ENCODE measurements at regions not wholly inside any gene's neighbourhood (a gene's known extent, or its start where the extent isn't known, plus 50 kb on each side); places are given as distances from the start of the nearest gene placed in this dataset.

DNA sequence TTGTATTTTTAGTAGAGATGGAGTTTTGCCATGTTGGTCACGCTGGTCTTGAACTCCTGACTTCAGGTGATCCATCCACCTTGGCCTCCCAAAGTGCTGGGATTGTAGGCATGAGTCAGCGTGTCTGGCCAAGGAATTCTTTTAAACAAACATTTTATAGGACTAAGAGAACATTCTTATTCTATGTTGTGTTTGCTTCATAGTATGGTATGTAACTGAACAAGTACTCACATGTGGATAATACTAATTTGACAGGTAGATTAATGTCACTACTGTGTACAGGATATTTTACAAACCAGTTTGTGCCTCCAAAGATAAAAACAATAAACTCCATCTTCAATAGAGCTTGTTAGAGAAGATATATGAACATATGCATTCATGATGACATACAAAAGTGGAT, 1353.4 kb downstream of the PCDH7 start:
- no peak for TF ChIP-seq CTCF (IDR thresholded peaks at IDR 0.05; ENCODE audit: borderline replicate concordance, insufficient read depth, low read depth, low read length)

GRCh38 chr4:32087211-32087610, 1367.0 kb downstream of the PCDH7 start:
- H3K4me3 ChIP-seq (ENCODE audit: low read depth, low read length) = no peak overlapping the region
- TF ChIP-seq CTCF (IDR thresholded peaks at IDR 0.05; ENCODE audit: borderline replicate concordance, insufficient read depth, low read depth, low read length) = no peak

More for the DNA sequence above, 1353.4 kb downstream of the PCDH7 start:
- H3K4me3 ChIP-seq (ENCODE audit: low read depth, low read length) = no peak overlapping the region

DNA sequence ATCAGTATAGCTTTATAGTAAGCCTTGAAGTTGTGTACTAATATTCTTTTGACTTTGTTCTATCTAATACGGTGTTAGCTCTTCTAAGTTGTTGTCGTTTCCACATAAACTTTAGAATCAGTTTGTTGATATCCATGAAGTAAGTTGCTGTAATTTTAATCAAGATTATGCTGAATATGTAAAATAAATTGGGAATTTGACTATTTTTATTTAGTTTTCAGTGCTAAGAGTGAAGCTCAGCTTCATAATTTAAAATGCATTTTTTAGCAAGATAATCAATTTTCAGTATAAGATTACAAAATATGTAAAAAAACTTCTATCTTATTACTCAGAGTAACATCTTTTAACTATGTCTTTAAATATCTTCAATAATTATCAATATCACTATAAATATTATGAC, 1374.8 kb downstream of the PCDH7 start:
- H3K4me3 ChIP-seq (ENCODE audit: low read depth, low read length) = no peak overlapping the region
- no peak for TF ChIP-seq CTCF (IDR thresholded peaks at IDR 0.05; ENCODE audit: borderline replicate concordance, insufficient read depth, low read depth, low read length)

- no peak for TF ChIP-seq CTCF (IDR thresholded peaks at IDR 0.05; ENCODE audit: borderline replicate concordance, insufficient read depth, low read depth, low read length)
Measured at GRCh38 chr4:32102896-32103295, 1382.7 kb downstream of the PCDH7 start.

DNA sequence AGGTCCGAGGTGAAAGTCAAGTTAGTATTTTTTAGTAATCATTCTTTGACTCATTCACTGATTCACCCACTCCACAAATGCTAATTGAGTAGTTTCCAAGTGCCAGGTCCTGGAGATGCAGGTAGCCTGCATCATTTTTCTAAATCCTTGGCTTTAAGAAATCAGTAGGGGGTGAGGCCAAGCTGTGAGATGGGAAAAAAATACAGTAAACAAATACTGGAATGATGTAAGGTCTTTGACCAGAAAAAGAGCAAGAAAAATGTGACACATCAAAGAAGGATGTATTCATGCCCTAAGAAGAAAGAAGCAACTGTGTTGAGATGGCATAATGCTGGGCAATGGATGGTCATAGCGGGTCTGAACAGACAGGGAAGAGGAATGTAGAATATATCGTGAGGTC, 1386.6 kb downstream of the PCDH7 start:
- H3K4me3 ChIP-seq (ENCODE audit: low read depth, low read length) = no peak overlapping the region
- no peak for TF ChIP-seq CTCF (IDR thresholded peaks at IDR 0.05; ENCODE audit: borderline replicate concordance, insufficient read depth, low read depth, low read length)

More at GRCh38 chr4:32102896-32103295, 1382.7 kb downstream of the PCDH7 start:
- no peak overlapping the region for H3K4me3 ChIP-seq (ENCODE audit: low read depth, low read length)

DNA sequence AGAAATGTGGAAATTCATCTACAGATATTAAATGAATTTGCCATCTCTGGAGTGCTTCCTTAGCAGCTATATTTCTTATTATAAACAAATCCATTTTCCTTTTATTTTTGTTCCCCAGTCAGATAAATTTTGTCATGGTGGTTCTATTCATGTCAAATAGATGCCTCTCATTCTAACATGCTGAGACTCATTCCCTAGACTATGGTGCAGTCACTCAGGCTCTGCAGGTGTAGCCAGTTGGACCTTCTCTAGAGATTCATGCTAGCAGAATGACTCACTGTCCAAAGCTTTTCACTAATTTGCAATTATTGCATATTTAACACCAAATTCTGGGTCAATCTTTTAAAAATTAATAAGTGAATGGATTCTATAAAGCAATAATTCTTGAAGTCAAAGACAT, 1392.7 kb downstream of the PCDH7 start:
- no peak for TF ChIP-seq CTCF (IDR thresholded peaks at IDR 0.05; ENCODE audit: borderline replicate concordance, insufficient read depth, low read depth, low read length)
- H3K4me3 ChIP-seq (ENCODE audit: low read depth, low read length) = no peak overlapping the region

DNA sequence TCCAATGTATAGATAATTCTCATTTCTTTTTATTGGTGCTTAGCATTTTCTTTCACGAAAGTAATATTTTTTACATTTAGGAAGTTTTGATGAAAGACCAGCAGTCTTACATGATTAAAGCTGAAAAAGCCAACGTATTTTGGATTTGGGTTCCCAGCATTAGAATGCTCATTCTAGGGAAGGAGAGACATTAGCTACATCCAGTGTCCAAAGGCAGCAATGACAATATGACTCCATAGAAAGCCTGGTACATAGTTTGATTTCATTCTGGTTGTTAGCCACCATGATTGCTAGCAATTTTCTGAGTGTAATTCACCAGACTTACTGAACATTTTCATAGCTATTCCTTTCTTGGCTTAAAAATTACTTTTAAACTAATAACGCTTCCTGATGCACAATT, 1397.5 kb downstream of the PCDH7 start:
- H3K4me3 ChIP-seq (ENCODE audit: low read depth, low read length) = no peak overlapping the region
- TF ChIP-seq CTCF (IDR thresholded peaks at IDR 0.05; ENCODE audit: borderline replicate concordance, insufficient read depth, low read depth, low read length) = no peak

Data from GM12875 (cell line).